Endothelial cell of umbilical vein (primary cell): ENCODE measurements at regions not wholly inside any gene's neighbourhood (a gene's known extent, or its start where the extent isn't known, plus 50 kb on each side); places are given as distances from the start of the nearest gene placed in this dataset.

Source experiments
- CTCF ChIP-seq, 2 donors: IDR thresholded peaks; 1 replicate in 1 of 2; 2 replicates in 1 of 2; pipeline ENCODE4 v1.5.1; 2011; ENCODE audit warnings: low read length in 2 of 2, mild to moderate bottlenecking in 2 of 2, moderate library complexity in 2 of 2, control low read depth in 1 of 2, inconsistent platforms in 1 of 2, low read depth in 1 of 2; ENCODE audit not compliant: insufficient read depth in 1 of 2; ENCODE audit errors: extremely low read depth in 1 of 2
- EZH2 ChIP-seq: IDR thresholded peaks from 2 replicates; pipeline ENCODE4 v1.6.1; 2012; ENCODE audit warnings: borderline replicate concordance, low read depth, mild to moderate bottlenecking, moderate library complexity, low read length, inconsistent platforms; ENCODE audit not compliant: severe bottlenecking
- JUN ChIP-seq: IDR thresholded peaks from 2 replicates; pipeline ENCODE4 v1.6.1; 2011; ENCODE audit warnings: borderline replicate concordance, low read depth; ENCODE audit not compliant: insufficient read length, insufficient read depth
- MAX ChIP-seq: IDR thresholded peaks from 2 replicates; pipeline ENCODE4 v1.6.1; 2011; ENCODE audit not compliant: insufficient read depth, insufficient read length
- MYC ChIP-seq: IDR thresholded peaks from one replicate; pipeline ENCODE4 v1.6.1; 2011; ENCODE audit warnings: mild to moderate bottlenecking, low read depth, low read length
- POLR2A ChIP-seq: IDR thresholded peaks from 2 replicates; pipeline ENCODE4 v1.6.1; 2012; ENCODE audit warnings: low read depth, mild to moderate bottlenecking, control low read depth, low read length
- POLR2AphosphoS5 ChIP-seq: IDR thresholded peaks from 2 replicates; pipeline ENCODE4 v1.6.1; 2012; ENCODE audit warnings: low read depth, mild to moderate bottlenecking, control low read depth, low read length, moderate library complexity; ENCODE audit not compliant: insufficient read depth

DNA sequence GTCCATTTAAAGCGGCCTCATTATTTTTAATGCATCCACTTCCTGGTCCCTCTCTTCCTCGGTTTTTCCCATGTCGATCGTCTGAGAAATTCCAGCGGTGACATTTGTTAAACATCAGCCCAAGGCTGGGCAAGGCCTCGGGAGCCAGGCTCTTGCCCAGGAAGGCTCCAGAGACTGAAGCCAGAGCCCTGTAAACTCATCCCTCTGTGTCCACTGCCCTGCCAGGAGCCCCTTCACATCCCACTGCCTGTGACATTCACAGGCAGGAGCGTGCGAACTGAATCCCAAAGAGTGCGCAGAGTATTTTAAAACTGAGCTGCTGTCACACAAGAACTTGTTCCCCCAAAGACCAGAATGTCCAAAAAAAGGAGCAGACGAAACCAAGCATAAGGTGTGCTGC, 56.5 kb upstream of the ANO1 start:
- TF ChIP-seq MAX (no peak), CTCF (IDR thresholded peaks at IDR 0.05; ENCODE audit: extremely low read depth in 1 of 2, insufficient read depth in 1 of 2, low read depth in 1 of 2, low read length in 2 of 2) (no peak), POLR2A (no peak), EZH2 (no peak), POLR2AphosphoS5 (no peak), MYC (no peak), JUN (no peak)
